ENCODE measurements at regions not wholly inside any gene's neighbourhood (a gene's known extent, or its start where the extent isn't known, plus 50 kb on each side); places are given as distances from the start of the nearest gene placed in this dataset.
"Not testable (repeated sequence)": the region's sequence is repeated elsewhere in the genome, so short reads cannot be mapped to it uniquely, and the experiment has no call there.

DNA sequence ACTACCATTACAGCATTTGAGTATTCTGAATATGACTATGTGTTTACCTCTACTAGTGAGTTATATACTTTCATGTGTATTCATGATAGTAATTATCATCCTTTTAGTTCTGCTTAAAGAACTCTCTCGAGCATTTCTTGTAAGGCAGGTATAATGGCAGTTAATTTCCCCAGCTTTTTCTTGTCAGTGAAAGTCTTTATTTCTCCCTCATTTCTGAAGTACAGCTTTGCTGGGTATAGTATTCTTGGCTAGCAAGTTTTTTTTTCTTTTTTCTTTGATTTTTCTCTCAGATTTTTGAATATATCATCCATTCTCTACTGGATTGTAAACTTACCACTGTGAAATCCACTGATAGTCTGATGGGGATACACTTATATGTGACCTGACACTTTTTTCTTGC, 165.9 kb upstream of the ARHGAP5 start:
- DNase-seq (ENCODE audit: low read depth in 2 of 2), result no peak

DNA sequence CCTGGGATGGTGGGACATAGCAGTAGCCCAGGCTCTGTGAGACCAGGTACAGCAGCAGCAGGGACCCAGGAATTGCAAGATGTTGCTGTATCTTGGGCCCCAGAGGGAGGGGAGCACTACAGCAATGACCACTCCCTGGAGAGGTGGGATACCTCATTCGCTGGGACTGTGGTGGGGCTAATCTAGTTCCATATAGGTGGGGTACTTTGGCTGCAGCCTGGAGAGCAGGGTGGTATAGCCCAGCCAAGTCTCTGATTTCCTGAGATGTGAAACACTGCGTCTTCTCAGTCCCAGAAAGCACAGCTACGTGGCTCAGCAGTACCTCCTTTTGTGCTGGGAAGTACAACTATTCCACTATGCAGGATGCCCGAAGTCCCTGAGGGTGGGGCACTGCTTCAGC, 163.7 kb upstream of the ARHGAP5 start:
- no peak for DNase-seq (ENCODE audit: low read depth in 2 of 2)

DNA sequence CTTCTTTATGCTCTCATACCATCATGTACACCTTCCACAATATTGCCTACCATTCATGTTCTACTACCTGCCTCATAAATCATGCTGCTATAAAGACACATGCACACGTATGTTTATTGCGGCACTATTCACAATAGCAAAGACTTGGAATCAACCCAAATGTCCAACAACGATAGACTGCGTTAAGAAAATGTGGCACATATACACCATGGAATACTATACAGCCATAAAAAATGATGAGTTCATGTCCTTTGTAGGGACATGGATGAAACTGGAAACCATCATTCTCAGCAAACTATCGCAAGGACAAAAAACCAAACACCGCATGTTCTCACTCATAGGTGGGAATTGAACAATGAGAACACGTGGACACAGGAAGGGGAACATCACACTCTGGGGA, 158.8 kb upstream of the ARHGAP5 start:
- not testable (repeated sequence) for DNase-seq (ENCODE audit: low read depth in 2 of 2)

DNA sequence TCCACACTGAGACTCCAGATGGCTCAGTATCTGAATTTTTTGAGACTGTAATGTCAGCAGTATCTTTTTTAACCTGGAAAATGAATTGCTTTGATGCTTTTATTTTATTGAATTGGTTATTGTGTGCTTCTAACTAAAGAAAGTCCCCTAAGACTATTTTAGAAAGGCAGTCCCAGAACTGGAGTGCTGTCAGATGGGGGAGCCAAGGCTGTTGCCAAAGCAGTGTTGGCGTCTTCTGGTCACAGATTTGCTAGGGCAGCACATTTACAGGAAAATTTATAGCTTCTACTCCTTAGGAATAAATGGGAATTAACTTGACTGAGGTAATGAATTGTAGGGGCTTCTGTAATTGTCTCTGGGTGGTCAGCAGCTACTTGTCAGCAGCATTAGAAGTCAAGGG, 157.1 kb upstream of the ARHGAP5 start:
- DNase-seq (ENCODE audit: low read depth in 2 of 2), result no peak

- DNase-seq (ENCODE audit: low read depth in 2 of 2), result no peak
Observed at GRCh38 chr14:31920989-31921650, 156.0 kb upstream of the ARHGAP5 start.

DNA sequence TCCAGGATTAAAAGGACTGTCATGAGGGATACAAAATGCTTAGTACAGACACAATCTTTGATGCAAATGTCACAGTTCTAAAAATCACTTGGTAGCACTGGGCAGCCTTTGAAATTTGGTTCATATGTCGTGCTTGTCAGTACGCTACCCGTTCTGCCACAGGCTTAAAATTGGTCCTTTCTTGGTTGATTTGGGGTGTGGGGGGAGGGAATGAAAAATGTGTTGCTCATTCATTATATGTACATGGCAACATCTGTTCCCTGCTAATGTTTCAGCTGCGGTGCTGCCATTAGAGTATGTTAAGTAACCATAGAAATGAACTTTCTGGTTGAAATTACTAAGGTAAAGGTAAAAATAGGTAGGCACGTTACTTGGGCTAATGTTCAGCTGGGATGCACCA, 155.4 kb upstream of the ARHGAP5 start:
- no peak for DNase-seq (ENCODE audit: low read depth in 2 of 2)

DNA sequence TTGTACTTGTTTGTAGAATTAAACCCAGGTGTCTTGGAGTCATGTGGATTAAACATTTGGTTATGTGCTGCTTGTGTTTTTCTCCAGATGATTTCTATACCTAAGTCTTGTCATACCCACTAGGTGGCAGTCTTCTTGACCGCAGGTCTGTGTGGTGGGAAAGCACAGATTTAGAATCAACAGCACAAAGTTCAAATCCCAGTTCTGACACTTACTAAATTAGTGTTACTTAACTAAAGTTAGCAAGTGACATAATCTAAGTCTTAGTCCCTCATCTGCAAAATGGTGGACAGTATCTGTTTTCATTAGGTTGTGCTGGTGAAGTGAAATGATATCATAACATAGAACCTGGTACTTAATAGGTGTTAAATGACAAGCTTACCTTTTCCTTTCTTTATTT, 151.0 kb upstream of the ARHGAP5 start:
- no peak for DNase-seq (ENCODE audit: low read depth in 2 of 2)

DNA sequence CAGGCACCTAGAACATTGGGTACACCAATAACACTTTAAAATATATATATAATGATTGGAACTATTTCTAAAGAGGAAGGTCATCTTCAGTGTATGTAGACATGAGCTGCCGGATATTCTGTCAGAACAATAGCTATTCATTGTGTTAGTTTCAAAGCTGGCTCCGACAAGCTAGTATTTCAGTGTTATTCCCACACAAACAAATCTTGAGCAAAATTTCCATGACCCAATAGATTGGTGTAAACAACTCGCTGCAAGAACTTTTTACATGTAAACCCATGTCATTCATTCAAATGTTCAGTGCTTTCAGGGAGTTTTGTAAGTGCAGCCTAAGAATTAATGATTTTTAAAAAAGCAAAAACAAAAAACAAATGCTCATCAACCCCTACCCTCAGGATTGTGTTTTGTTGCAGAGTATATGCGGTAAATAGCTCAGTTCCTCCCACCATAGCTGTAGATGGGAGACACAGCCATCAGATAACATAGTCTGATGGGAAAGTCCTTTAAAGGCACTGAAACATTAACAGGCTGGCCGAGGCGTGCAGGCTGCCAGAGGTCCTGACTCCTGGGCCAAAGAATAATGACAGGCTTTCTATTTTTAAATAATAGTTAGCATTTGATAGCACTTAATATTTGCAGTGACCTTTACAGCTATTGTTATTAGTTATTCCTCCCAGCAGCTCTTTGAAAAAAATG, 150.3 kb upstream of the ARHGAP5 start:
- DNase-seq (ENCODE audit: low read depth in 2 of 2), result no peak

GRCh38 chr14:31927348-31927832, 149.7 kb upstream of the ARHGAP5 start:
- DNase-seq (ENCODE audit: low read depth in 2 of 2), result no peak

DNA sequence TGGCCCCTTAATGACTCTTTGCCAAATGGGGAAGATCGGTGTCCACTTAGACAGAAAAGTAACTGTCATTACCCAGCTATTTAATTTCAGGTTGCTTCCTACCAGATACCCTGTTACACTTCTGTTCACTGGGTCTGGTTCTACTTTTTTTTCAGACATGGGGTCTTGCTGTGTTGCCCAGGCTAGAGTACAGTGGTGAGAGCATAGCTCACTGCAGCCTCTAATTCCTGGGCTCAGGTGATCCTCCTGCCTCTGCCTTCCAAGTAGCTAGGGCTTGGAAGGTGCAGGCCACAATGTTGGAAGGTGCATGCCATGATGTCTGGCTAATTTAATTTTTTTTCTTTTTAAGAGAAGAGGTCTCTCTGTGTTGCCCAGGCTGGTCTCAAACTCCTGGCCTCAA, 147.0 kb upstream of the ARHGAP5 start:
- DNase-seq (ENCODE audit: low read depth in 2 of 2), result no peak

- no peak for DNase-seq (ENCODE audit: low read depth in 2 of 2)
Observed at GRCh38 chr14:31930493-31931240, 146.4 kb upstream of the ARHGAP5 start.

- no peak for DNase-seq (ENCODE audit: low read depth in 2 of 2)
Observed at GRCh38 chr14:31932675-31933074, 144.4 kb upstream of the ARHGAP5 start.

DNA sequence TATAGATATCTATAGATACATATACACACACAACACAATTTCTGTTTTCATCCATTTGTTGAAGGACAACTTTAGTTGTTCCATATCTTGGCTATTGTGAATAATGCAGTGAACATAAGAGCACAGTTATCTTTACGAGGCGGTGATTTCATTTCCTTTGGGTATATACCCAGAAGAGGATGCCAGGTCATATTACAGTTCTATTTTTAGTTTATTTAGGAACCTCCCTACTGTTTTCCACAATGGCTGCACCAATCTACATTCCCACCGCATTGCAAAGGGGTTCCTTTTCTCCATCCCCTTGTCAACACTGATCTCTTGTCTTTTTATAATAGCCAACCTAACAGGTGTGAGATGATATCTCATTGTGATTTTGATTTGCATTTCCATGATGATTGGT, 143.4 kb upstream of the ARHGAP5 start:
- no peak for DNase-seq (ENCODE audit: low read depth in 2 of 2)

- DNase-seq (ENCODE audit: low read depth in 2 of 2), result no peak
Observed at GRCh38 chr14:31934767-31935266, 142.3 kb upstream of the ARHGAP5 start.

DNA sequence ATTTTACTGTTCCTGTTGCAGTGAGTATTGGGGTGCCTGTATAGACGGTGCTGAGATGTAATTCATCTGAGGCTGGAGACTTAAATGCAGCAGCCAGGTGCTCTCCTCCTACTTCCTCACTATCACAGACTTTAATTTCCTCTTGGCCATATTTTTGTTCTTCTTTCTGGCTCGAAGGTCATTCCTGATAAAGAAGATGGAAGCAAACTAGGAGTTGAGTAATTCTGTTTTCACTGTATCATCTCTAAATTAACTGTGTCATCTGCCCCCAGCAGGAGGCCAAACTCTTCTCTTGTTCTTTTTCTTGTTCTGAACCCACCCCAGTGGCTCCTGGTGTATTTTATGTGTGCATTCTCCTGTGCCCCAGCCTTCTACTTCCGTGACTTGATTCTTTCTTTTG, 141.7 kb upstream of the ARHGAP5 start:
- DNase-seq (ENCODE audit: low read depth in 2 of 2), result no peak

DNA sequence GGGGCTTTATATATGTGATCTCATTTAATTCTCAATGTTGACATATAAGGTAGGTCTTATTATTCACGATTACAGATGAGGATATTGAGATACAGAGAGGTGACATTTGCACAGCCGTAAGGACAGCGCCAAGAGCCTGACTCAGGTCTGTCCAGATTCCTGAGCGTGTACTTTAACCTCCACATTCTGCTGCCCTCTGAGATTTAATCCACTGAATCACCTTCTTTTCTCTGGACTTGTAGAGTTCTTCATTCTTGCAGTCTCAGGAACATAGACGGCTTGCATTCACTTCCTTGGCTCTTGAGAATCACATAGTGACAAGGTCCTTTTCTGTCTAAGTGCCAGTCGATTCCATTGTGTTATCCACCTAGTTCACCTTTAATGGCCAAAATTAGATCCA, 141.0 kb upstream of the ARHGAP5 start:
- DNase-seq (ENCODE audit: low read depth in 2 of 2), result no peak

GRCh38 chr14:31937730-31938346, 139.3 kb upstream of the ARHGAP5 start:
- peak; percentile 65 to 76 for DNase-seq (ENCODE audit: low read depth in 2 of 2)

- DNase-seq (ENCODE audit: low read depth in 2 of 2), result no peak
Observed at GRCh38 chr14:31939934-31940333, 137.2 kb upstream of the ARHGAP5 start.

DNA sequence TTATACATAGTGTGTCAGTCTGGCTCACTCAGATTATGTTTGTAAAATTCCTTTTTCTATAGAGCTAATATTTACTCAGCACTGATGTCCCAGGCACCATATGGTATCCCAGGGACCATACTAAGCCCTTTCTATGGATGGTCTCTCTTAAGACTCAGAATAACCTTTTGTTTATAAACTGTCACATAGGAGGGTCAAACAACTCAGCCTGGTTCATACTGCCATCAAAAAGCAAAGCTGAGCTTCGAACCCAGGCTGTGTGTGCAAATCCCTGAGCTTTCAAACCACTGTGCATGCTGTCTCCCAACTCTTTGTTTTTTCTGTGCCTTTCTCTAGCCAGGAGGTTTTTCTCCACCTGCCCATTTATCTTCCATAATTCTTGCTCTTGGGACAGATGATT, 135.6 kb upstream of the ARHGAP5 start:
- no peak for DNase-seq (ENCODE audit: low read depth in 2 of 2)

DNA sequence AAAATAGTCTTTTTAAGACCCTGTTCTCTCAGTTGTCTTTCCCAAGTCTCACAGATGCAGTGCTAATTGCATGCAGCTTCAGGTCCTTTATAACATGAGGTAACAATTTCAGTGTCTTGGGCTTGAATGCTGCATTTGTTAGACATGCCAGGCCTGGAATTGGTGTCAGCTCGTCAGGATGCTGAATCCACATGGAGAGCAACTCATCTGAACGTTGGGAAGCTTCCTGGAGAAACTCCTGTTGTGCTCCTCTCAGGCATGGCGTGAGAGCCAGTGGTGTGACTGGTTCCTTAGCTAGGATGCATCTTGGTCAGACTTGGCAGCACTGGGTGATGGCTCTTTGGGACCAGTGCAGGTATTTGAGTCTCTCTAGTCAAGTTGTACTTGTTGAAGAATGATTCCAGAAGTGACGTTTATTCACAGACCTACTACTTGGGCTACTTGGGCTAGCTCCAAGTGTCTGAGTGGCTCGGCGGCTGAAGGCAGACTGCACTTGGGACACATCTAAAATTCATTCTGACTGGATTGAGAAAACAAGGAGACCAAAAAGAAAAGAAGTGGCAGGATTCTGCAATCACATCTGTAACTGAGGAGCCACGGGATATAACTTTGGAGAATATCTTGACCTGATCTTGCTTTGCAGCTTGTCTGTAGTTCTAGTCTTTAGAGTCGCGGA, 134.8 kb upstream of the ARHGAP5 start:
- no peak for DNase-seq (ENCODE audit: low read depth in 2 of 2)

DNA sequence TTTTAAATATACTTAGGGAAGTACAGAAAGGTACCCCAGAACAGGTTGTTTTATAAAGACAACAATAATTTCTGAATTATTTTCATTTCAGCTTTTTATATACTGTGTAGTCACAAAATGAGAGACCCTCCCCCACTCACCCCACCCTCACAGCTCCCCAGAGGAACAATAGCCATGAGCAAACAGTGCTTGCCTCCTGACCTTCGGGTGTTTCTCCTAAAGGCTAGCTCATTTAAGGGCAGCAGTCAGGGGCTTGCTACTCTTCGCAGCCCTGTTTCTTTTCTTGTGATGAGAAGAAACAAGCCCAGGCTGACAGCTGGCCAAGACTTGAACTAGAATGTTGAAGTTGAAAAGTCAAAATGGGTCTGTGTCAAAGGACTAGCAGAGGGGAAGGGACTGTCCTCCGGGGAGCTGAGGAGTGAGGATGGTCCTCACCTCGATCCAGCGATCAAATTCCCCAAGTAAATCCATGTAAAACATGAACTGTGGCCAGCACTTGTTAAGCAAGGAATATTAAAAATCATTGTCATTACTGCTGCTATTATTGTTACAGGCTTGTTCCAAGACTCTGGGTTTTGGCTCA, 133.8 kb upstream of the ARHGAP5 start:
- DNase-seq (ENCODE audit: low read depth in 2 of 2), result no peak

Data from stimulated activated CD8-positive, alpha-beta memory T cell treated with anti-CD3 and anti-CD28 coated beads, Interleukin-15, amount 100 ng/mL, for 48 hours (primary cell).